Uterus (tissue), 3 donors: ENCODE measurements at regions not wholly inside any gene's neighbourhood (a gene's known extent, or its start where the extent isn't known, plus 50 kb on each side); places are given as distances from the start of the nearest gene placed in this dataset.

Experiments used
- DNase-seq, 2 donors: peaks; one replicate each; pipeline ENCODE4 v3.0.0-alpha.2; 2019 to 2020
- H3K27ac ChIP-seq, 2 donors: fragments of 200-600 bp; sonication (generic); 1 replicate in 1 of 2; 2 replicates in 1 of 2; pipeline ENCODE4 v1.5.1; 2016 to 2018
- H3K27me3 ChIP-seq, 2 donors: fragments of 200-600 bp; sonication (generic); one replicate each; pipeline ENCODE4 v1.5.1; 2018 to 2019; ENCODE audit warnings: control low read depth in 1 of 2
- H3K36me3 ChIP-seq, 2 donors: fragments of 200-600 bp; sonication (generic); one replicate each; pipeline ENCODE4 v1.5.1; 2019; ENCODE audit warnings: control low read depth in 1 of 2
- H3K4me1 ChIP-seq, 2 donors: fragments of 200-600 bp; sonication (generic); one replicate each; pipeline ENCODE4 v1.5.1; 2018 to 2019; ENCODE audit warnings: control low read depth in 1 of 2
- H3K4me3 ChIP-seq, 2 donors: fragments of 200-600 bp; sonication (generic); 1 replicate in 1 of 2; 2 replicates in 1 of 2; pipeline ENCODE4 v1.5.1; 2018 to 2019; ENCODE audit warnings: mild to moderate bottlenecking in 1 of 2
- H3K9me3 ChIP-seq, 2 donors: fragments of 200-600 bp; sonication (generic); one replicate each; pipeline ENCODE4 v1.5.1; 2019; ENCODE audit warnings: control low read depth in 1 of 2
- POLR2A ChIP-seq, 2 donors: fragments of 450-650 bp; IDR thresholded peaks; one replicate each; pipeline ENCODE4 v1.6.1; 2016; ENCODE audit warnings: antibody characterized with exemption in 2 of 2, mild to moderate bottlenecking in 1 of 2, moderate library complexity in 1 of 2
- intact Hi-C: fragments of 100-400 bp; cut with DNase I; formaldehyde crosslinking; loops from one replicate; pipeline ENCODE4 v1.15.1; 2023; ENCODE audit warnings: low total_unique reads
- TF ChIP-seq, protein P1 (sequence below), 4 experiments: fragments of 200-600 bp in 2 of 4; fragments of 450-650 bp in 2 of 4; sonication (generic) in 2 of 4; IDR thresholded peaks; one replicate each; pipeline ENCODE4 v1.5.1; 2016 to 2019; ENCODE audit warnings: antibody characterized with exemption in 4 of 4, mild to moderate bottlenecking in 2 of 4, moderate library complexity in 1 of 4
- donor health status: DM: yes; HTN: yes; CAD: no.

DNA sequence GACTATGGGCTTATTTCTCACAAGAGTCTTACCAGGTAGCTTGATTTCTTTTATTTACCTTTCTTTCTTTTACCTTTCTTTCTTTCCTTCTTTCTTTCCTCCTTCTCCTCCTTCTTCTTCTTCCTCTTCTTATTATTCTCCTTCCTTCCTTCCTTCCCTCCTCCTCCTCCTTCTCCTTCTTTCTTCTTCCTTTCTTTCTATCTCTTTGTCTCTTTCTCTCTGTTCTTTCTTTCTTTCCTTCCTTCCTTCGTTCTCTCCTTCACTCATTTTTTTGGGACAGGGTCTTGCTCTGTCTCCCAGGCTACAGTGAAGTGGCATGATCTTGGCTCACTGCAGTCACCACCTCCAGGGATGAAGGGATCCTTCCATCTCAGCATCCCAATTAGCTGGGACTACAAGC, 363.6 kb upstream of the MAF start:
- H3K27me3 ChIP-seq: no peaks in the 10 kb centered on the region
- TF ChIP-seq, protein P1, sequence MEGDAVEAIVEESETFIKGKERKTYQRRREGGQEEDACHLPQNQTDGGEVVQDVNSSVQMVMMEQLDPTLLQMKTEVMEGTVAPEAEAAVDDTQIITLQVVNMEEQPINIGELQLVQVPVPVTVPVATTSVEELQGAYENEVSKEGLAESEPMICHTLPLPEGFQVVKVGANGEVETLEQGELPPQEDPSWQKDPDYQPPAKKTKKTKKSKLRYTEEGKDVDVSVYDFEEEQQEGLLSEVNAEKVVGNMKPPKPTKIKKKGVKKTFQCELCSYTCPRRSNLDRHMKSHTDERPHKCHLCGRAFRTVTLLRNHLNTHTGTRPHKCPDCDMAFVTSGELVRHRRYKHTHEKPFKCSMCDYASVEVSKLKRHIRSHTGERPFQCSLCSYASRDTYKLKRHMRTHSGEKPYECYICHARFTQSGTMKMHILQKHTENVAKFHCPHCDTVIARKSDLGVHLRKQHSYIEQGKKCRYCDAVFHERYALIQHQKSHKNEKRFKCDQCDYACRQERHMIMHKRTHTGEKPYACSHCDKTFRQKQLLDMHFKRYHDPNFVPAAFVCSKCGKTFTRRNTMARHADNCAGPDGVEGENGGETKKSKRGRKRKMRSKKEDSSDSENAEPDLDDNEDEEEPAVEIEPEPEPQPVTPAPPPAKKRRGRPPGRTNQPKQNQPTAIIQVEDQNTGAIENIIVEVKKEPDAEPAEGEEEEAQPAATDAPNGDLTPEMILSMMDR (IDR thresholded peaks at IDR 0.05): no peak
- no peak for TF ChIP-seq POLR2A (IDR thresholded peaks at IDR 0.05)
- no peaks in the 10 kb centered on the region for H3K4me1 ChIP-seq
- H3K9me3 ChIP-seq: no peaks in the 10 kb centered on the region
- no peak for DNase-seq
- no peaks in the 10 kb centered on the region for H3K36me3 ChIP-seq
- no peak overlapping the region for H3K4me3 ChIP-seq
- intact Hi-C loops: no loop called here
- no peak overlapping the region for H3K27ac ChIP-seq

DNA sequence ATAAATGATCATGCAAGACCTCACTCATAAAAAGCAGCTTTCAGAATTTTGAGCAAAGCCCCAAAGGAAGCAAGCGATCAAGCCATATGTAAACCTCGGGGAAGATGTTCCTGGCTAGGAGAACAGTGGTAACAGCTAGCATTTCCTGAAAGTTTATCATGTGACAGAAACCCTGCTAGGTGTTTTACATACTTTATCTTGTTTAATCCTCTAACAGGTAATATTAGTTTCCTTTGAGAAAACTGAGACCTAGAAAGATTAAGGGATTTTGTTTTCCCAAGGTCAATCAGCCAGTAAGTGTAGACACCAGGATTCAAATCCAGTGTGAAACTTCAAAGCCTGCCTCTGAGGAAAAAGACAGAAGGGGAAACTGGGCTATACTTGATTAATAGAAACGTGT, 362.4 kb upstream of the MAF start:
- Histone ChIP-seq H3K9me3 (no peaks in the 10 kb centered on the region), H3K4me3 (no peak overlapping the region), H3K36me3 (no peaks in the 10 kb centered on the region), H3K4me1 (no peaks in the 10 kb centered on the region), H3K27me3 (no peaks in the 10 kb centered on the region), H3K27ac (no peak overlapping the region)
- no peak for TF ChIP-seq POLR2A (IDR thresholded peaks at IDR 0.05)
- TF ChIP-seq, protein P1 (IDR thresholded peaks at IDR 0.05): no peak
- DNase-seq: no peak
- intact Hi-C loops: no loop called here

DNA sequence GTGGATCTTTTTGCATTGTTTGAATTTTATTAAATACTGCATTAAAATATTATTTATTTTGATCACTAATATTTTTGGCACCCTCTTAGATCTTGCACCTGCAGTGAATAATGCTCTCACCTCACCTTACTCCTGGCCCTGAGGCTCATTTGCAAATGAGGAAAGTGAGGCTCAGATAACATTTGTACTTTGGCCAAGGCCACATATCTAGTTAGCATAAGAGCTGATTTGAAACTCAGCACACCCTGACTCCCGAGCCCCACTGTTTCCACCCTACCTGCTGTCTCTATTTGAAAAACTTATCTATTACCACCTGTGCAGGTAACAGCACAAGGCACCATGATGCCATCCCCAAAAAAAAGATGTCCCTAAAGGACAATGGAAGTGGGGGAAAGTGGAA, 358.7 kb upstream of the MAF start:
- no peaks in the 10 kb centered on the region for H3K9me3 ChIP-seq

DNA sequence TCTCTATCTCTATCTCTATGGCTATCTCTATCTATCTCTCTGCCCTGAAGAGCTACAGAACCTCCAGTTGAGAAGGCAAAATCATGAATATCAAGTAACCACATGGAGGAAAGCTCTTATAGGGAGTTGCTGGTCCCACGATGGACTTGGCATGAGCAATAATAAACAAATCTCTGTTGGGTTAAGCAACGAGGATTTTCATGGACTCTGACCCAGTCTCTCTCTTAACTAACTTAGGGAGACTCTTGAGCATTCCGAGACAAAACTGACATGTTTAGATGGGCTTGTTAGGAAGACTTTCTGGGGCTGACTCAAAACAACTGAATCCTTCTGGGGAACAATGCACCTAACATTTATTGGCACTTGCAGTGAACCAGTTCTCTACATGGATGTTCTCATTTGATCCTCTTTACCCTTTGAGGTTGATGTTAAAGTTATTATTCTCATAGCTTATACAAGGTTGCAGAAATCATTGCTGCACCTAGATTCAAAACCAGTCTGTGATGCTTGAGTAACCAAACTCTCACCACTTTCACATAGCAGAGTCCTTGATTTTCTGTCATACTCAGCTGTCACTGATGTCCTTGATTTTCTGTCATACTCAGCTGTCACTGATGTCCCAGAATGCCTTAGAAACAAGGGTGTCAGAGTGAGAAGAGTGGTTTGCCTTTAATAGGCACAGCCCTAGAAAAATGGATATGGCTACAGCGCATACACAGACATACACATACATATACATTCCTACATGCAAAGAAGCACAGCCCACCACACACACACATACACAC, 354.6 kb upstream of the MAF start:
- TF ChIP-seq POLR2A (IDR thresholded peaks at IDR 0.05): no peak
- TF ChIP-seq, protein P1 (IDR thresholded peaks at IDR 0.05): no peak
- H3K36me3 ChIP-seq: no peaks in the 10 kb centered on the region
- DNase-seq: no peak
- H3K27me3 ChIP-seq: no peaks in the 10 kb centered on the region
- no peak overlapping the region for H3K4me3 ChIP-seq
- no peaks in the 10 kb centered on the region for H3K4me1 ChIP-seq
- no peaks in the 10 kb centered on the region for H3K9me3 ChIP-seq
- no peak overlapping the region for H3K27ac ChIP-seq
- intact Hi-C loops: no loop called here

More for the DNA sequence above, 358.7 kb upstream of the MAF start:
- Histone ChIP-seq H3K36me3 (no peaks in the 10 kb centered on the region), H3K4me3 (no peak overlapping the region), H3K27ac (no peak overlapping the region), H3K27me3 (no peaks in the 10 kb centered on the region), H3K4me1 (no peaks in the 10 kb centered on the region)
- no peak for TF ChIP-seq POLR2A (IDR thresholded peaks at IDR 0.05)
- TF ChIP-seq, protein P1 (IDR thresholded peaks at IDR 0.05): no peak
- intact Hi-C loops: no loop called here
- no peak for DNase-seq

DNA sequence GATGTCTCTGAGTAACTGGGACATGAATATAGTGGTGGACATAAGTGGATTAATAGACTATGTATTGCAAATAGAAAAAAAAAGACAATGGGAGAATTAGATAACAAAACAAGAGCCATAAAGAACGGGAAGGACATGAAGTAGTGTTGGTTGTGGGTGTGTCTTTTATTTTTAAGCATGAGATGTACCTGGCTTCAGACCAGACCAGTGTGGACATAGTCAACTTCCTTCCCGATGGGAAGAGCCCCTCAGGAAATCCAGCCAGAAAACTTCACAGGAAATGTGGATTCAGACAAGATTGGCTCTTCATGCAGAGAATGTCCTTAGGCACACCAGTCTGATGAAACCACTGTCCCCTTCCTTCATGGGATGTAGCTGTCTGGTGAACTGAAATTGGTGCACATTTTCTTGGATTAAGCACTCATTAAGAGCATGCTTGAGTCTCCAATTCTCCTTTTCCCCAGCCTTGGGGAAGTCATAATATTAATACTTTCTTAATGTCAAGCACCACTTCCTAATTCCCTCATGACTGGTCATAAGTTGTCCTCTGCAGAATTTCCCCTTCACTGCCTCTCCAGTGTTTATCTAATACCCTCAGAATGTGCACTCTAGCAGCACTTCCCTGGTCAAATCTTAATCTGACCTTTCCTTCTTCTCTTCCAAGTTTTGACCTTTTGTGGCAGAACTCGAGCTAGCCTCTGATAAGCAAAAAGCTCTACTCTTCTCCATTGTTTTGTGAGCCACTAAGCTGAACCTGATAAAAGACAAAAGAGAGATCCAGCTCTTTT, 350.6 kb upstream of the MAF start:
- Histone ChIP-seq H3K36me3 (no peaks in the 10 kb centered on the region), H3K9me3 (no peaks in the 10 kb centered on the region), H3K27ac (no peak overlapping the region), H3K4me3 (no peak overlapping the region), H3K27me3 (no peaks in the 10 kb centered on the region), H3K4me1 (no peaks in the 10 kb centered on the region)
- no peak for TF ChIP-seq POLR2A (IDR thresholded peaks at IDR 0.05)
- TF ChIP-seq, protein P1 (IDR thresholded peaks at IDR 0.05): no peak
- intact Hi-C loops: no loop called here
- DNase-seq: no peak
